ENCODE measurements at regions not wholly inside any gene's neighbourhood (a gene's known extent, or its start where the extent isn't known, plus 50 kb on each side); places are given as distances from the start of the nearest gene placed in this dataset.

DNA sequence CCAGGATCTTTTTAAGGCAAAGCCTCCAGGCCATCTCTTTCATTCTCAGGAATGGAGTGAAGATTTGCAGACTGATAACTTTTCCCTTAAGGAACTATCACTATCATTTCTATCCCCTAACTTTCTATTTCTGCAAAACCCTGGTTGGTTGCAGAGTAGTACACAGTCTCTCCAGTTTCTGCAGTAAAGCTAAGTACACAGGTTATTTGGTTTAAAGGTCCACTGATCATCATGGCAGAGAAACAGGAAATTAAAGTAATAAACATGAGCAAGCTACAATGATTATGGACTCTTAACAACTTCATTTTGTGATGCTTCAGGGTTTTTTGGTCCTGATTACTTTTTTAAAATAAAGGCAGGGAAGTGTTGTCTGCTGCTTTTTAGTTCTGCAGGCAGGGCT is 890.0 kb upstream of the DDX18 start:
- TF ChIP-seq FOS (IDR thresholded peaks at IDR 0.05; ENCODE audit: borderline replicate concordance, insufficient read depth, low read length) (no peak), POLR2A (IDR thresholded peaks at IDR 0.05; ENCODE audit: low read depth, low read length) (no peak)
- TF ChIP-seq, protein P1, sequence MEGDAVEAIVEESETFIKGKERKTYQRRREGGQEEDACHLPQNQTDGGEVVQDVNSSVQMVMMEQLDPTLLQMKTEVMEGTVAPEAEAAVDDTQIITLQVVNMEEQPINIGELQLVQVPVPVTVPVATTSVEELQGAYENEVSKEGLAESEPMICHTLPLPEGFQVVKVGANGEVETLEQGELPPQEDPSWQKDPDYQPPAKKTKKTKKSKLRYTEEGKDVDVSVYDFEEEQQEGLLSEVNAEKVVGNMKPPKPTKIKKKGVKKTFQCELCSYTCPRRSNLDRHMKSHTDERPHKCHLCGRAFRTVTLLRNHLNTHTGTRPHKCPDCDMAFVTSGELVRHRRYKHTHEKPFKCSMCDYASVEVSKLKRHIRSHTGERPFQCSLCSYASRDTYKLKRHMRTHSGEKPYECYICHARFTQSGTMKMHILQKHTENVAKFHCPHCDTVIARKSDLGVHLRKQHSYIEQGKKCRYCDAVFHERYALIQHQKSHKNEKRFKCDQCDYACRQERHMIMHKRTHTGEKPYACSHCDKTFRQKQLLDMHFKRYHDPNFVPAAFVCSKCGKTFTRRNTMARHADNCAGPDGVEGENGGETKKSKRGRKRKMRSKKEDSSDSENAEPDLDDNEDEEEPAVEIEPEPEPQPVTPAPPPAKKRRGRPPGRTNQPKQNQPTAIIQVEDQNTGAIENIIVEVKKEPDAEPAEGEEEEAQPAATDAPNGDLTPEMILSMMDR (IDR thresholded peaks at IDR 0.05; ENCODE audit: extremely low read depth in 1 of 2, insufficient read depth in 1 of 2, low read depth in 1 of 2, low read length in 2 of 2): no peak
